HG02840 (cell line): ENCODE measurements at regions not wholly inside any gene's neighbourhood (a gene's known extent, or its start where the extent isn't known, plus 50 kb on each side); places are given as distances from the start of the nearest gene placed in this dataset.
"Not testable (repeated sequence)": the region's sequence is repeated elsewhere in the genome, so short reads cannot be mapped to it uniquely, and the experiment has no call there.

Experiments used
- ATAC-seq: cut with Tn5 transposase; IDR thresholded peaks from one replicate; pipeline ENCODE4 v1.9.1; 2021; ENCODE audit warnings: mild to moderate bottlenecking, moderate library complexity, moderate number of reproducible peaks; ENCODE audit not compliant: unreplicated experiment, low FRiP score

- ATAC-seq = no peak
These were observed 152.7 kb downstream of the RHOU start for GRCh38 chr1:228887960-228888359.

- ATAC-seq = no peak
These were observed 154.0 kb downstream of the RHOU start for GRCh38 chr1:228889289-228889688.

GRCh38 chr1:228891272-228892034 lies 156.2 kb downstream of the RHOU start:
- no peak for ATAC-seq

- not testable (repeated sequence) for ATAC-seq
These were observed 156.9 kb downstream of the RHOU start for GRCh38 chr1:228892200-228892599.

GRCh38 chr1:228894442-228894989 lies 159.2 kb downstream of the RHOU start:
- no peak for ATAC-seq

GRCh38 chr1:228897901-228898300 lies 162.6 kb downstream of the RHOU start:
- ATAC-seq = no peak

GRCh38 chr1:228898582-228898992 lies 163.3 kb downstream of the RHOU start:
- ATAC-seq = no peak

- ATAC-seq = no peak
These were observed 164.2 kb downstream of the RHOU start for GRCh38 chr1:228899421-228899956.

- ATAC-seq = no peak
These were observed 165.0 kb downstream of the RHOU start for GRCh38 chr1:228900099-228900885.

- ATAC-seq = no peak
These were observed 165.7 kb downstream of the RHOU start for GRCh38 chr1:228900886-228901392.

GRCh38 chr1:228901936-228902681 lies 166.8 kb downstream of the RHOU start:
- no peak for ATAC-seq

- ATAC-seq = no peak
These were observed 167.6 kb downstream of the RHOU start for GRCh38 chr1:228902781-228903433.

- no peak for ATAC-seq
These were observed 168.3 kb downstream of the RHOU start for GRCh38 chr1:228903434-228904071.

- no peak for ATAC-seq
These were observed 168.9 kb downstream of the RHOU start for GRCh38 chr1:228904222-228904621.

GRCh38 chr1:228905701-228906101 lies 170.4 kb downstream of the RHOU start:
- no peak for ATAC-seq

GRCh38 chr1:228906223-228906860 lies 171.1 kb downstream of the RHOU start:
- no peak for ATAC-seq

- no peak for ATAC-seq
These were observed 176.2 kb downstream of the RHOU start for GRCh38 chr1:228911225-228912210.
